COR-L47 (cell line): ENCODE measurements at regions not wholly inside any gene's neighbourhood (a gene's known extent, or its start where the extent isn't known, plus 50 kb on each side); places are given as distances from the start of the nearest gene placed in this dataset.
"Not testable (repeated sequence)": the region's sequence is repeated elsewhere in the genome, so short reads cannot be mapped to it uniquely, and the experiment has no call there.

ENCODE experiments used
- DNase-seq: peaks from one replicate; lab custom pipeline; 2025; lab: John Stamatoyannopoulos, UW

- DNase-seq, result no peak
Measured at GRCh38 chr2:128613876-128614275, 295.2 kb upstream of the HS6ST1 start.

GRCh38 chr2:128614907-128615306 is 296.2 kb upstream of the HS6ST1 start:
- DNase-seq, result not testable (repeated sequence)

- DNase-seq, result no peak
Measured at GRCh38 chr2:128615571-128615970, 296.9 kb upstream of the HS6ST1 start.

GRCh38 chr2:128617029-128617590 is 298.4 kb upstream of the HS6ST1 start:
- no peak for DNase-seq

GRCh38 chr2:128617661-128618060 is 299.0 kb upstream of the HS6ST1 start:
- DNase-seq, result no peak

- DNase-seq, result no peak
Measured at GRCh38 chr2:128618642-128619041, 300.0 kb upstream of the HS6ST1 start.

- DNase-seq, result no peak
Measured at GRCh38 chr2:128619471-128620325, 301.0 kb upstream of the HS6ST1 start.

- no peak for DNase-seq
Measured at GRCh38 chr2:128621074-128621473, 302.4 kb upstream of the HS6ST1 start.

- DNase-seq, result no peak
Measured at GRCh38 chr2:128622371-128622770, 303.7 kb upstream of the HS6ST1 start.

GRCh38 chr2:128622955-128623620 is 304.4 kb upstream of the HS6ST1 start:
- no peak for DNase-seq

- DNase-seq, result no peak
Measured at GRCh38 chr2:128623776-128624761, 305.4 kb upstream of the HS6ST1 start.

- no peak for DNase-seq
Measured at GRCh38 chr2:128624956-128625355, 306.3 kb upstream of the HS6ST1 start.

- no peak for DNase-seq
Measured at GRCh38 chr2:128625421-128625820, 306.8 kb upstream of the HS6ST1 start.

- no peak for DNase-seq
Measured at GRCh38 chr2:128625963-128626759, 307.5 kb upstream of the HS6ST1 start.

- DNase-seq, result no peak
Measured at GRCh38 chr2:128626760-128627511, 308.3 kb upstream of the HS6ST1 start.

- no peak for DNase-seq
Measured at GRCh38 chr2:128628206-128628605, 309.5 kb upstream of the HS6ST1 start.

- DNase-seq, result no peak
Measured at GRCh38 chr2:128628996-128629395, 310.3 kb upstream of the HS6ST1 start.

GRCh38 chr2:128630974-128631697 is 312.5 kb upstream of the HS6ST1 start:
- DNase-seq, result no peak

- no peak for DNase-seq
Measured at GRCh38 chr2:128631698-128632500, 313.2 kb upstream of the HS6ST1 start.
